ENCODE measurements at regions not wholly inside any gene's neighbourhood (a gene's known extent, or its start where the extent isn't known, plus 50 kb on each side); places are given as distances from the start of the nearest gene placed in this dataset.
"Not testable (repeated sequence)": the region's sequence is repeated elsewhere in the genome, so short reads cannot be mapped to it uniquely, and the experiment has no call there.

GRCh38 chrY:3405585-3405984 is 173.3 kb upstream of the TGIF2LY start:
- H3K14ac ChIP-seq (ENCODE audit: low read length in 2 of 2); H2BK12ac ChIP-seq (ENCODE audit: low read length in 2 of 2); H3K4me2 ChIP-seq (ENCODE audit: low read length, poor library complexity, severe bottlenecking); H3K9me3 ChIP-seq (ENCODE audit: control insufficient read depth, low read length); H4K8ac ChIP-seq (ENCODE audit: low read length); H3K18ac ChIP-seq (ENCODE audit: low read depth in 1 of 2, low read length in 2 of 2); H3K4me3 ChIP-seq (ENCODE audit: insufficient read depth in 1 of 2, low read depth in 1 of 2, low read length in 2 of 2); H4K91ac ChIP-seq (ENCODE audit: low read length); H3K4ac ChIP-seq (ENCODE audit: low read depth in 1 of 2, low read length in 2 of 2); H2AK5ac ChIP-seq (ENCODE audit: low read length, severe bottlenecking); H3K4me1 ChIP-seq (ENCODE audit: control insufficient read depth, insufficient read depth, low read depth, low read length); H2BK5ac ChIP-seq (ENCODE audit: low read depth, low read length, poor library complexity, severe bottlenecking); H2BK120ac ChIP-seq (ENCODE audit: low read depth, low read length); H3K36me3 ChIP-seq (ENCODE audit: control insufficient read depth in 1 of 2, insufficient read depth in 2 of 2, low read depth in 1 of 2, low read length in 2 of 2); H3K79me1 ChIP-seq (replicated peaks; ENCODE audit: low read length, poor library complexity, severe bottlenecking); H2AFZ ChIP-seq (ENCODE audit: low read depth, low read length); H3K23ac ChIP-seq (ENCODE audit: low read length in 2 of 2); H2BK15ac ChIP-seq (ENCODE audit: low read depth, poor library complexity, severe bottlenecking); H3K27me3 ChIP-seq (ENCODE audit: control insufficient read depth in 1 of 2, insufficient read depth in 1 of 2, low read length in 2 of 2); H3K9ac ChIP-seq (ENCODE audit: low read length); H3K27ac ChIP-seq (ENCODE audit: low read length, poor library complexity, severe bottlenecking): not testable (repeated sequence)
- peak; percentile 14 for DNase-seq
- 60% methylated on average over 1 of the region's 2 CpGs for WGBS

- H3K23ac ChIP-seq (ENCODE audit: low read length in 2 of 2); H4K91ac ChIP-seq (ENCODE audit: low read length); H3K4me3 ChIP-seq (ENCODE audit: insufficient read depth in 1 of 2, low read depth in 1 of 2, low read length in 2 of 2); H2BK15ac ChIP-seq (ENCODE audit: low read depth, poor library complexity, severe bottlenecking); H3K14ac ChIP-seq (ENCODE audit: low read length in 2 of 2); H3K9ac ChIP-seq (ENCODE audit: low read length); H3K4me1 ChIP-seq (ENCODE audit: control insufficient read depth, insufficient read depth, low read depth, low read length); DNase-seq; H3K36me3 ChIP-seq (ENCODE audit: control insufficient read depth in 1 of 2, insufficient read depth in 2 of 2, low read depth in 1 of 2, low read length in 2 of 2); H2BK5ac ChIP-seq (ENCODE audit: low read depth, low read length, poor library complexity, severe bottlenecking); H3K27me3 ChIP-seq (ENCODE audit: control insufficient read depth in 1 of 2, insufficient read depth in 1 of 2, low read length in 2 of 2); H2AK5ac ChIP-seq (ENCODE audit: low read length, severe bottlenecking); H2BK120ac ChIP-seq (ENCODE audit: low read depth, low read length); H2BK12ac ChIP-seq (ENCODE audit: low read length in 2 of 2); H2AFZ ChIP-seq (ENCODE audit: low read depth, low read length); H3K9me3 ChIP-seq (ENCODE audit: control insufficient read depth, low read length); H4K8ac ChIP-seq (ENCODE audit: low read length); H3K27ac ChIP-seq (ENCODE audit: low read length, poor library complexity, severe bottlenecking); H3K4ac ChIP-seq (ENCODE audit: low read depth in 1 of 2, low read length in 2 of 2); H3K18ac ChIP-seq (ENCODE audit: low read depth in 1 of 2, low read length in 2 of 2); H3K4me2 ChIP-seq (ENCODE audit: low read length, poor library complexity, severe bottlenecking); H3K79me1 ChIP-seq (replicated peaks; ENCODE audit: low read length, poor library complexity, severe bottlenecking): not testable (repeated sequence)
- 100% methylated on average over 1 of the region's 3 CpGs for WGBS
These were observed 171.9 kb upstream of the TGIF2LY start for GRCh38 chrY:3406896-3407452.

- not testable (repeated sequence) for H3K79me1 ChIP-seq (replicated peaks; ENCODE audit: low read length, poor library complexity, severe bottlenecking); H2BK15ac ChIP-seq (ENCODE audit: low read depth, poor library complexity, severe bottlenecking); H3K23ac ChIP-seq (ENCODE audit: low read length in 2 of 2); H3K36me3 ChIP-seq (ENCODE audit: control insufficient read depth in 1 of 2, insufficient read depth in 2 of 2, low read depth in 1 of 2, low read length in 2 of 2); H2AFZ ChIP-seq (ENCODE audit: low read depth, low read length); H4K8ac ChIP-seq (ENCODE audit: low read length); H3K9ac ChIP-seq (ENCODE audit: low read length); H2BK120ac ChIP-seq (ENCODE audit: low read depth, low read length); H3K14ac ChIP-seq (ENCODE audit: low read length in 2 of 2); H3K4ac ChIP-seq (ENCODE audit: low read depth in 1 of 2, low read length in 2 of 2); H3K4me1 ChIP-seq (ENCODE audit: control insufficient read depth, insufficient read depth, low read depth, low read length); H2AK5ac ChIP-seq (ENCODE audit: low read length, severe bottlenecking); H4K91ac ChIP-seq (ENCODE audit: low read length); H3K4me2 ChIP-seq (ENCODE audit: low read length, poor library complexity, severe bottlenecking); H3K18ac ChIP-seq (ENCODE audit: low read depth in 1 of 2, low read length in 2 of 2); H2BK12ac ChIP-seq (ENCODE audit: low read length in 2 of 2); H2BK5ac ChIP-seq (ENCODE audit: low read depth, low read length, poor library complexity, severe bottlenecking); H3K9me3 ChIP-seq (ENCODE audit: control insufficient read depth, low read length); H3K27me3 ChIP-seq (ENCODE audit: control insufficient read depth in 1 of 2, insufficient read depth in 1 of 2, low read length in 2 of 2); DNase-seq; H3K4me3 ChIP-seq (ENCODE audit: insufficient read depth in 1 of 2, low read depth in 1 of 2, low read length in 2 of 2); H3K27ac ChIP-seq (ENCODE audit: low read length, poor library complexity, severe bottlenecking)
- WGBS: no CpG with 5 or more reads among the region's 8 CpGs
These were observed 168.5 kb upstream of the TGIF2LY start for GRCh38 chrY:3410322-3410892.
